Liver (tissue), 7 donors: ENCODE measurements at regions not wholly inside any gene's neighbourhood (a gene's known extent, or its start where the extent isn't known, plus 50 kb on each side); places are given as distances from the start of the nearest gene placed in this dataset.

Source experiments
- DNase-seq: peaks from one replicate; pipeline ENCODE4 v3.0.0-alpha.2; 2017; ENCODE audit warnings: low spot score
- H3K27ac ChIP-seq, 2 donors: one replicate each; pipeline ENCODE4 v1.7.0; 2013; ENCODE audit warnings: inconsistent platforms in 2 of 2, low read length in 2 of 2, control low read depth in 1 of 2, low read depth in 1 of 2, mild to moderate bottlenecking in 1 of 2
- H3K27me3 ChIP-seq, 4 donors: one replicate each; pipeline versions ENCODE4 v1.6.1 to v1.7.0; 2013; ENCODE audit warnings: low read length in 3 of 4, inconsistent platforms in 1 of 4, mild to moderate bottlenecking in 1 of 4, moderate library complexity in 1 of 4; ENCODE audit not compliant: control insufficient read depth in 4 of 4, insufficient read depth in 4 of 4
- H3K36me3 ChIP-seq, 4 donors: one replicate each; pipeline versions ENCODE4 v1.6.1 to v1.7.0; 2013; ENCODE audit warnings: low read length in 3 of 4, mild to moderate bottlenecking in 3 of 4, low read depth in 1 of 4, moderate library complexity in 1 of 4; ENCODE audit not compliant: control insufficient read depth in 4 of 4, insufficient read depth in 3 of 4
- H3K4me1 ChIP-seq, 4 donors: one replicate each; pipeline versions ENCODE4 v1.6.1 to v1.7.0; 2013; ENCODE audit warnings: low read length in 3 of 4, mild to moderate bottlenecking in 3 of 4, moderate library complexity in 1 of 4; ENCODE audit not compliant: control insufficient read depth in 4 of 4, insufficient read depth in 4 of 4
- H3K4me3 ChIP-seq, 3 donors: one replicate each; pipeline versions ENCODE4 v1.6.1 to v1.7.0; 2013; ENCODE audit warnings: low read length in 3 of 3, control low read depth in 1 of 3, low read depth in 1 of 3, mild to moderate bottlenecking in 1 of 3
- H3K9ac ChIP-seq, 2 donors: one replicate each; pipeline ENCODE4 v1.7.0; 2013; ENCODE audit warnings: low read length in 2 of 2, mild to moderate bottlenecking in 2 of 2, moderate library complexity in 2 of 2, control low read depth in 1 of 2, low read depth in 1 of 2
- H3K9me3 ChIP-seq, 4 donors: one replicate each; pipeline versions ENCODE4 v1.6.1 to v1.7.0; 2013; ENCODE audit warnings: low read length in 3 of 4; ENCODE audit not compliant: control insufficient read depth in 4 of 4
- ATF3 ChIP-seq: IDR thresholded peaks from 2 replicates; pipeline ENCODE4 v1.6.1; 2016; ENCODE audit warnings: antibody characterized with exemption
- EGR1 ChIP-seq, 2 donors: IDR thresholded peaks; 2 replicates each; pipeline ENCODE4 v1.6.1; 2016 to 2018; ENCODE audit warnings: antibody characterized with exemption in 2 of 2, low read depth in 2 of 2
- FOXA1 ChIP-seq: IDR thresholded peaks from 2 replicates; pipeline ENCODE4 v1.6.1; 2016; ENCODE audit warnings: antibody characterized with exemption
- FOXA2 ChIP-seq: IDR thresholded peaks from 2 replicates; pipeline ENCODE4 v1.6.1; 2016; ENCODE audit warnings: antibody characterized with exemption
- HNF4A ChIP-seq, 2 donors: conservative IDR thresholded peaks; 2 replicates each; pipeline ENCODE4 v1.6.1; 2016; ENCODE audit warnings: antibody characterized with exemption in 2 of 2, mild to moderate bottlenecking in 2 of 2
- HNF4G ChIP-seq: IDR thresholded peaks from 2 replicates; pipeline ENCODE4 v1.6.1; 2016; ENCODE audit warnings: antibody characterized with exemption
- JUND ChIP-seq, 2 donors: IDR thresholded peaks; 2 replicates each; pipeline ENCODE4 v1.6.1; 2016; ENCODE audit warnings: antibody characterized with exemption in 2 of 2
- NR2F2 ChIP-seq: IDR thresholded peaks from 2 replicates; pipeline ENCODE4 v1.6.1; 2016; ENCODE audit warnings: antibody characterized with exemption
- RAD21 ChIP-seq, 2 donors: IDR thresholded peaks; 2 replicates each; pipeline ENCODE4 v1.6.1; 2016; ENCODE audit warnings: antibody characterized with exemption in 2 of 2, mild to moderate bottlenecking in 2 of 2
- RXRA ChIP-seq, 2 donors: IDR thresholded peaks; 2 replicates each; pipeline ENCODE4 v1.6.1; 2017 to 2018; ENCODE audit warnings: antibody characterized with exemption in 2 of 2, mild to moderate bottlenecking in 1 of 2
- SP1 ChIP-seq: IDR thresholded peaks from 2 replicates; pipeline ENCODE4 v1.6.1; 2018; ENCODE audit warnings: antibody characterized with exemption, mild to moderate bottlenecking
- TAF1 ChIP-seq: conservative IDR thresholded peaks from 2 replicates; pipeline ENCODE4 v1.6.1; 2016; ENCODE audit warnings: antibody characterized with exemption, mild to moderate bottlenecking
- YY1 ChIP-seq: IDR thresholded peaks from 2 replicates; pipeline ENCODE4 v1.6.1; 2016; ENCODE audit warnings: antibody characterized with exemption, mild to moderate bottlenecking
- ZBTB33 ChIP-seq: IDR thresholded peaks from 2 replicates; pipeline ENCODE4 v1.6.1; 2016; ENCODE audit warnings: antibody characterized with exemption
- WGBS: extraction: QIAGEN DNeasy Blood & Tissue Kit; methylation state at CpG from one replicate; pipeline ENCODE4 v1.1.7; 2013; 5-methylcytosine and 5-hydroxymethylcytosine counted together
- TF ChIP-seq, protein P1 (sequence below): IDR thresholded peaks from 2 replicates; pipeline ENCODE4 v1.6.1; 2016; ENCODE audit warnings: antibody characterized with exemption
- TF ChIP-seq, protein P2 (sequence below): IDR thresholded peaks from 2 replicates; pipeline ENCODE4 v1.6.1; 2016; ENCODE audit warnings: antibody characterized with exemption, mild to moderate bottlenecking
- donor health status: healthy.
- donor health status: healthy.
- donor health status: healthy.
- donor health status: healthy.

- no peaks in the 10 kb centered on the region for H3K27me3 ChIP-seq
- no peak overlapping the region for H3K4me3 ChIP-seq
- H3K9ac ChIP-seq, result no peak overlapping the region
- H3K9me3 ChIP-seq, result no peaks in the 10 kb centered on the region
- no peak for DNase-seq
- H3K4me1 ChIP-seq, result peaks cover 0 to 5% (median under 1%) of the 10 kb centered on the region in 4 donors
- WGBS, result 90% methylated on average over 2 of the region's 2 CpGs
- TF ChIP-seq FOXA1, result no peak
- TF ChIP-seq, protein P1, sequence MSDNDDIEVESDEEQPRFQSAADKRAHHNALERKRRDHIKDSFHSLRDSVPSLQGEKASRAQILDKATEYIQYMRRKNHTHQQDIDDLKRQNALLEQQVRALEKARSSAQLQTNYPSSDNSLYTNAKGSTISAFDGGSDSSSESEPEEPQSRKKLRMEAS, result no peak
- H3K27ac ChIP-seq, result no peak overlapping the region
- no peaks in the 10 kb centered on the region for H3K36me3 ChIP-seq
Measured at GRCh38 chr3:117272274-117272673, 562.7 kb downstream of the TUSC7 start.

DNA sequence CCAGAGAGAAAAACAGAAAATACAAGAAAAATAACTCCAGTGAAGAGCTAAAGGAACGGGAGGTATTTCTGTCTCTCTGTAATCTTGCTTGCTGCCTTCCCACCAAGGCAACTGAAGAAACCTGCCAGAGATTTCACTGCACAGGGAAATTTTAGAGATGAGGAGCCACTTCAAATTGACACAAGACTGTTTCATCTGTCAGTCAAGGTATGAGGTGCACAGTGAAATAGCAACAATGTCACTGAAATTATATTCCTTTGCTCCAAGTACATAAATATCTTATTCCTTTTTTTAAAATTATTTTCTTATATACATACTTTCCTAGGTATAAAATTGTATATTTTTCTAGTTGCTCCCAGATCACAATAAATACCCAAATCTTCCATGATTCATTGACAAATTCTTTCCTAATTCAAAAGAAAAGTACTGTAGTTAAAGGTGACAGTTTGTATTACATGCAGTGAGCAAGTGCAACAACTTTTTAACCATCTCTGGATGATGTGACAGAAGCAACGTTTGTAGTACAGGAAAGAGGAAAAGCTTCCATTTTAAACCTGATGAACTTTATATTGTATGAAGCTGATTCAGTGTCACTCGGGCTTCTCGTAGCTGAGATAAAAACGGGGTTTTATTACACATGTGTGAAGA is 563.4 kb downstream of the TUSC7 start:
- Histone ChIP-seq H3K9me3 (no peaks in the 10 kb centered on the region), H3K4me3 (no peak overlapping the region), H3K27me3 (no peaks in the 10 kb centered on the region), H3K27ac (no peak overlapping the region), H3K36me3 (no peaks in the 10 kb centered on the region), H3K9ac (no peak overlapping the region), H3K4me1 (peaks cover 0 to 11% (median 3%) of the 10 kb centered on the region in 4 donors)
- DNase-seq, result no peak
- 69% methylated on average over 5 of the region's 5 CpGs for WGBS
- no peak for TF ChIP-seq YY1
- TF ChIP-seq SP1, result no peak
- no peak for TF ChIP-seq EGR1 (IDR thresholded peaks at IDR 0.05; ENCODE audit: low read depth in 2 of 2)
- TF ChIP-seq HNF4G, result no peak
- no peak for TF ChIP-seq RAD21 (IDR thresholded peaks at IDR 0.05)

- TF ChIP-seq ATF3, result no peak
- TF ChIP-seq FOXA2, result no peak
- no peak for TF ChIP-seq SP1
- TF ChIP-seq NR2F2, result no peak
- no peak for TF ChIP-seq RAD21 (IDR thresholded peaks at IDR 0.05)
- TF ChIP-seq EGR1 (IDR thresholded peaks at IDR 0.05; ENCODE audit: low read depth in 2 of 2), result no peak
- no peaks in the 10 kb centered on the region for H3K9me3 ChIP-seq
- no peak overlapping the region for H3K9ac ChIP-seq
- H3K36me3 ChIP-seq, result no peaks in the 10 kb centered on the region
- H3K27me3 ChIP-seq, result no peaks in the 10 kb centered on the region
- H3K4me1 ChIP-seq, result peaks cover 7 to 23% (median 9%) of the 10 kb centered on the region in 4 donors
- no peak for DNase-seq
- 37% methylated on average over 2 of the region's 2 CpGs for WGBS
- H3K27ac ChIP-seq, result peak overlapping the region in 1 of 2 donors; percentile 78
- no peak overlapping the region for H3K4me3 ChIP-seq
Measured at GRCh38 chr3:117277816-117278215, 568.2 kb downstream of the TUSC7 start.

GRCh38 chr3:117278424-117279190 is 569.0 kb downstream of the TUSC7 start:
- H3K27me3 ChIP-seq, result no peaks in the 10 kb centered on the region
- H3K36me3 ChIP-seq, result no peaks in the 10 kb centered on the region
- no peak for DNase-seq
- 14% methylated on average over 5 of the region's 5 CpGs for WGBS
- H3K4me3 ChIP-seq, result no peak overlapping the region
- no peaks in the 10 kb centered on the region for H3K9me3 ChIP-seq
- peak overlapping the region; percentile 78 to 80 for H3K27ac ChIP-seq
- no peak overlapping the region for H3K9ac ChIP-seq
- peaks cover 7 to 23% (median 9%) of the 10 kb centered on the region in 4 donors for H3K4me1 ChIP-seq
- TF ChIP-seq TAF1 (peak; percentile 21), ZBTB33 (no peak), HNF4G (no peak), JUND (IDR thresholded peaks at IDR 0.05) (peak; percentile 87 to 93), HNF4A (conservative IDR thresholded peaks at IDR 0.05) (peak in 1 of 2 donors; percentile 34), ATF3 (peak; percentile 44), RAD21 (IDR thresholded peaks at IDR 0.05) (peak in 1 of 2 donors; percentile 18), EGR1 (IDR thresholded peaks at IDR 0.05; ENCODE audit: low read depth in 2 of 2) (no peak), NR2F2 (no peak), RXRA (IDR thresholded peaks at IDR 0.05) (peak; percentile 58 to 74), FOXA1 (no peak)
- TF ChIP-seq, protein P2, sequence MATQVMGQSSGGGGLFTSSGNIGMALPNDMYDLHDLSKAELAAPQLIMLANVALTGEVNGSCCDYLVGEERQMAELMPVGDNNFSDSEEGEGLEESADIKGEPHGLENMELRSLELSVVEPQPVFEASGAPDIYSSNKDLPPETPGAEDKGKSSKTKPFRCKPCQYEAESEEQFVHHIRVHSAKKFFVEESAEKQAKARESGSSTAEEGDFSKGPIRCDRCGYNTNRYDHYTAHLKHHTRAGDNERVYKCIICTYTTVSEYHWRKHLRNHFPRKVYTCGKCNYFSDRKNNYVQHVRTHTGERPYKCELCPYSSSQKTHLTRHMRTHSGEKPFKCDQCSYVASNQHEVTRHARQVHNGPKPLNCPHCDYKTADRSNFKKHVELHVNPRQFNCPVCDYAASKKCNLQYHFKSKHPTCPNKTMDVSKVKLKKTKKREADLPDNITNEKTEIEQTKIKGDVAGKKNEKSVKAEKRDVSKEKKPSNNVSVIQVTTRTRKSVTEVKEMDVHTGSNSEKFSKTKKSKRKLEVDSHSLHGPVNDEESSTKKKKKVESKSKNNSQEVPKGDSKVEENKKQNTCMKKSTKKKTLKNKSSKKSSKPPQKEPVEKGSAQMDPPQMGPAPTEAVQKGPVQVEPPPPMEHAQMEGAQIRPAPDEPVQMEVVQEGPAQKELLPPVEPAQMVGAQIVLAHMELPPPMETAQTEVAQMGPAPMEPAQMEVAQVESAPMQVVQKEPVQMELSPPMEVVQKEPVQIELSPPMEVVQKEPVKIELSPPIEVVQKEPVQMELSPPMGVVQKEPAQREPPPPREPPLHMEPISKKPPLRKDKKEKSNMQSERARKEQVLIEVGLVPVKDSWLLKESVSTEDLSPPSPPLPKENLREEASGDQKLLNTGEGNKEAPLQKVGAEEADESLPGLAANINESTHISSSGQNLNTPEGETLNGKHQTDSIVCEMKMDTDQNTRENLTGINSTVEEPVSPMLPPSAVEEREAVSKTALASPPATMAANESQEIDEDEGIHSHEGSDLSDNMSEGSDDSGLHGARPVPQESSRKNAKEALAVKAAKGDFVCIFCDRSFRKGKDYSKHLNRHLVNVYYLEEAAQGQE, result peak; percentile 54
